ENCODE measurements at regions not wholly inside any gene's neighbourhood (a gene's known extent, or its start where the extent isn't known, plus 50 kb on each side); places are given as distances from the start of the nearest gene placed in this dataset.

- TF ChIP-seq CTCF (IDR thresholded peaks at IDR 0.05) (no peak), POLR2AphosphoS5 (IDR thresholded peaks at IDR 0.05) (no peak), POLR2A (IDR thresholded peaks at IDR 0.05) (no peak), EP300 (IDR thresholded peaks at IDR 0.05) (no peak)
Measured at GRCh38 chr11:92841719-92842118, 127.7 kb upstream of the MTNR1B start.

Measured in stomach (tissue), 4 donors.